T-helper 17 cell (primary cell): ENCODE measurements at regions not wholly inside any gene's neighbourhood (a gene's known extent, or its start where the extent isn't known, plus 50 kb on each side); places are given as distances from the start of the nearest gene placed in this dataset.
"Not testable (repeated sequence)": the region's sequence is repeated elsewhere in the genome, so short reads cannot be mapped to it uniquely, and the experiment has no call there.

Experiments
- ATAC-seq: fragments of 150-1000 bp; cut with Tn5 transposase; 2 replicates; pipeline ENCODE4 v1.10.0; 2021; ENCODE audit warnings: mild to moderate bottlenecking, moderate library complexity
- DNase-seq, 3 donors: peaks; one replicate each; pipeline versions ENCODE4 v3.0.0 to v3.0.0-alpha.2; 2020 to 2021
- H3K9me3 ChIP-seq: one replicate; pipeline ENCODE4 v1.7.0; 2013; ENCODE audit warnings: low read length, mild to moderate bottlenecking; ENCODE audit not compliant: control insufficient read depth, poor library complexity, severe bottlenecking
- H3K27ac Mint-ChIP-seq: one replicate; pipeline ENCODE4 v1.8.0; 2022; ENCODE audit warnings: mild to moderate bottlenecking, moderate library complexity, mixed read lengths
- H3K27me3 Mint-ChIP-seq: one replicate; pipeline ENCODE4 v1.8.0; 2022; ENCODE audit warnings: mixed read lengths
- H3K36me3 Mint-ChIP-seq: one replicate; pipeline ENCODE4 v1.8.0; 2022; ENCODE audit warnings: low read depth, mixed read lengths
- H3K4me1 Mint-ChIP-seq: one replicate; pipeline ENCODE4 v1.8.0; 2022; ENCODE audit warnings: mild to moderate bottlenecking, mixed read lengths
- H3K4me3 Mint-ChIP-seq: one replicate; pipeline ENCODE4 v1.8.0; 2022; ENCODE audit warnings: mild to moderate bottlenecking, moderate library complexity, mixed read lengths

DNA sequence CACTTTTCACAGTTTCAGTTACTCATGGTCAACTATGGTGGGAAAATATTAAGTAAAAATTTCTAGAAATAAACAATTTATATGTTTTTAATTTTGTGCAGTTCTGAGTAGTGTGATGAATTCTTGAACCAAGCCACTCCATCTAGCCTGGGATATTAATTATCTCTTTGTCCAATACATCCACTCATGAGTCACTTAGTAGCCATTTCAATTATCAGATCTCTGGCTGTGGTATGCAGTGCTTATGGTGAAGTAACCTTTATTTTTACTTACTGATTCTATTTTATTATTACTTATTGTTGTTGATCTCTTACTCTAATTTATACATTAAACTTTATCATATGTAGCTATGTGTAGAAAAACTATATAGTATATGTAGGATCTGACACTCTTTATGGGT, 128.9 kb upstream of the KLHL1 start:
- Mint-ChIP-seq H3K4me3 (no peak overlapping the region), H3K36me3 (no peaks in the 10 kb centered on the region), H3K27me3 (no peaks in the 10 kb centered on the region), H3K4me1 (no peaks in the 10 kb centered on the region), H3K27ac (no peak overlapping the region)
- no peak for DNase-seq
- no peaks in the 10 kb centered on the region for H3K9me3 ChIP-seq
- no peak for ATAC-seq

DNA sequence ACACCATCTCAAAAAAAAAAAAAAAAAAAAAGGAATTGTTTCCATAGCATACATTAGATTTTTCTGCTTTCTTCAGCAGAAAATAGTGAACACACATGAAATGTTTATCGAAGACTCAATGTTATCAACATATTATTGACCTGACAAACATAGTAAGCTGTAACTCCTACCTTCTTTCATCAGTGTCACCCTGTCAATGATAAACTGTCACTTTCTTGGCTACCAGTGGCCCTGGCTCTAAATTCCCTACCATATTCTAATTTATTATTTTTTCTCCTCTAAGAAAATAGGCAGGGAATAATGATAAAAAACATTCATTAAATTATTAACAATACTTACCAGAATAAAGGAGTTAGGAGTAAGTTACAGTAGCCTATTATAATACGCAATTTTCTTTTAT, 127.3 kb upstream of the KLHL1 start:
- Mint-ChIP-seq H3K27me3 (no peaks in the 10 kb centered on the region), H3K4me3 (no peak overlapping the region), H3K4me1 (no peaks in the 10 kb centered on the region), H3K27ac (no peak overlapping the region), H3K36me3 (no peaks in the 10 kb centered on the region)
- ATAC-seq (no peak), DNase-seq (no peak)
- no peaks in the 10 kb centered on the region for H3K9me3 ChIP-seq

DNA sequence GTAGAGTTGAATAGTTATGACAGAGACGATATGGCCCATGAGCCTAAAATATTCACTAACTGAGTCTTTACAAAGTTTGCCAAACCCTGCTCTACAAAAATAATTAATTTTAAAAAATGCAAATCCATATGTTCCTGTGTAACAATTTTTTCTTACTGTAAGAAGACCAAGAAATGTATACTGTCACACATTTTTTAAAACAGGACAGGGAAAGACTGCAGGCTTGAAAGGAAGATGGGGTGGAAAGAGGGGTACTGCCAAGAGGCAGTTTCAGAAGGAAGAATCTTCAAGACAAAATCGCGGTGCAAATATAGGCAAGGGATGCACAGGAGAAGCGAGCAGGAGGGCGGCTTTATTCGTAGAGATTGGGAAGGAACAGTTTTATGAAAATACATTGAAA, 115.7 kb upstream of the KLHL1 start:
- DNase-seq, result no peak
- H3K36me3 Mint-ChIP-seq, result no peaks in the 10 kb centered on the region
- H3K4me3 Mint-ChIP-seq, result no peak overlapping the region

DNA sequence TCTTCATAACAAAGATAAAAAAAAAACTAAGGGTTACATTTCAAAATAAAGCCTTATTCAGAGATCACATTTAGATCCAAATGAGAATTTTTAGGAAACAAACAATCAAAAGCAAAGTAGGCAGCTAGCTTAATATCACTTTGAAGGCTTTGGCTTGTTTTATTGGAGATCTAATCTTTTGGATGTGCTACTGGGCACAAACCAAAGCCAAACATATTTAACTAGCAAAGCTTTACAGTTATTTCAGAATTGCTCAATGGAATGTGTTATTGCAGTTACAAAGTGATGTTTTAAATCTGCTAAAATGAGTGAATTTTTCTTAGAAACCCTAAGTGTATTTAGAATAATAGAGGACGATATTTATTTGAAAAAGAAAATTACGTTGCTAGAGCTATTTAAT, 114.7 kb upstream of the KLHL1 start:
- no peaks in the 10 kb centered on the region for H3K9me3 ChIP-seq
- Mint-ChIP-seq H3K27ac (no peak overlapping the region), H3K4me3 (no peak overlapping the region), H3K27me3 (no peaks in the 10 kb centered on the region), H3K36me3 (no peaks in the 10 kb centered on the region), H3K4me1 (no peaks in the 10 kb centered on the region)
- ATAC-seq, result no peak
- DNase-seq, result no peak

More for the DNA sequence above, 115.7 kb upstream of the KLHL1 start:
- Mint-ChIP-seq H3K4me1 (no peaks in the 10 kb centered on the region), H3K27me3 (no peaks in the 10 kb centered on the region), H3K27ac (no peak overlapping the region)
- ATAC-seq, result no peak
- no peaks in the 10 kb centered on the region for H3K9me3 ChIP-seq

DNA sequence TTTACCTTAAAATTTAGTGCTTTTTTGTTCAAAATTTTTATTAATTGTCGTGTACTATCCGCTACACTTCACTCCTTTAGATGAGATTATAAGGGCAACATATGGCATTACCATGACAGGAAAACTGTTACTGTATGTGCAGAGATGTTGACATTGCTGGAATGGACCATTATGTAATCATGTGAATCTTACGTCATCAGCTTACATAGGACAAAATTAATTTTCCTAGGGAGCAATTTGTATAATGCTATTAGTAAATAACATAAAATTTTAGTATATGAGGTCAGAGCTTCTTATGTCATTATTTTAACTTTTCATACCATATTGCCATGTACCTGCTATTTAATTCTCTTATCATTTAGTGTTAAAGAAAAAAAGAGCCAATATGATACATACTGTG, 110.4 kb upstream of the KLHL1 start:
- H3K27ac Mint-ChIP-seq, result no peak overlapping the region
- H3K27me3 Mint-ChIP-seq, result no peaks in the 10 kb centered on the region
- no peaks in the 10 kb centered on the region for H3K36me3 Mint-ChIP-seq
- no peaks in the 10 kb centered on the region for H3K9me3 ChIP-seq
- DNase-seq, result no peak
- H3K4me1 Mint-ChIP-seq, result no peaks in the 10 kb centered on the region
- no peak for ATAC-seq
- H3K4me3 Mint-ChIP-seq, result no peak overlapping the region

DNA sequence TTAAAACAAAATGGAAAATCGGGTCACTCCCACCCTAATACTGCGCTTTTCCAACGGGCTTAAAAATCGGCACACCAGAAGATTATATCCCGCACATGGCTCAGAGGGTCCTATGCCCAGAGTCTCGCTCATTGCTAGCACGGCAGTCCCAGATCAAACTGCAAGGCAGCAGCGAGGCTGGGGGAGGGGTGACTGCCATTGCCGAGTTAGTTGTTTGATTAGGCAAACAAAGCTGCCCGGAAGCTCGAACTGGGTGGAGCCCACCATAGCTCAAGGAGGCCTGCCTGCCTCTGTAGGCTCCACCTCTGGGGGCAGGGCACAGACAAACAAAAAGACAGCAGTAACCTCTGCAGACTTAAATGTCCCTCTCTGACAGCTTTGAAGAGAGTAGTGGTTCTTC, 100.7 kb upstream of the KLHL1 start:
- H3K36me3 Mint-ChIP-seq, DNase-seq, H3K4me3 Mint-ChIP-seq, H3K27me3 Mint-ChIP-seq, ATAC-seq, H3K9me3 ChIP-seq, H3K27ac Mint-ChIP-seq, H3K4me1 Mint-ChIP-seq: not testable (repeated sequence)

DNA sequence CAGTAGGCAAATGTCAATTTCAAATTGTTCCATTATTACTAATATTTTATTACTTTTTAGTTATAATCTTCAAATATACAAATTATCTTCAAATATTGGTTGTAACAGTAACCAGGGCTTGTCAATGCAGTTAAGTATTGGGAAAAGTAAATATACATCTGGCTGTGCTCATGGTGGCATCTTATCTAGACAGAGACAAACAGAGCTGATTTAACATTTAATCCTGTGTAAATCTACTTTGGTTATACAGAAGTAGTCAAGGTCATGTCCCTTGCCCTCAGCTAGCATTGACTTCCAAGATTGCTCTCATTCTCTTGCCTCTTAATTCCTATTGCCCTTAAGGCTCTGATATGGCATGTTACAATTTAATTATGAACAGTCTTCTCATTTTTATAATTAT, 98.4 kb upstream of the KLHL1 start:
- H3K4me3 Mint-ChIP-seq, result no peak overlapping the region
- H3K27me3 Mint-ChIP-seq, result no peaks in the 10 kb centered on the region
- DNase-seq, result no peak
- no peaks in the 10 kb centered on the region for H3K9me3 ChIP-seq
- no peaks in the 10 kb centered on the region for H3K4me1 Mint-ChIP-seq
- no peaks in the 10 kb centered on the region for H3K36me3 Mint-ChIP-seq
- H3K27ac Mint-ChIP-seq, result no peak overlapping the region
- no peak for ATAC-seq

DNA sequence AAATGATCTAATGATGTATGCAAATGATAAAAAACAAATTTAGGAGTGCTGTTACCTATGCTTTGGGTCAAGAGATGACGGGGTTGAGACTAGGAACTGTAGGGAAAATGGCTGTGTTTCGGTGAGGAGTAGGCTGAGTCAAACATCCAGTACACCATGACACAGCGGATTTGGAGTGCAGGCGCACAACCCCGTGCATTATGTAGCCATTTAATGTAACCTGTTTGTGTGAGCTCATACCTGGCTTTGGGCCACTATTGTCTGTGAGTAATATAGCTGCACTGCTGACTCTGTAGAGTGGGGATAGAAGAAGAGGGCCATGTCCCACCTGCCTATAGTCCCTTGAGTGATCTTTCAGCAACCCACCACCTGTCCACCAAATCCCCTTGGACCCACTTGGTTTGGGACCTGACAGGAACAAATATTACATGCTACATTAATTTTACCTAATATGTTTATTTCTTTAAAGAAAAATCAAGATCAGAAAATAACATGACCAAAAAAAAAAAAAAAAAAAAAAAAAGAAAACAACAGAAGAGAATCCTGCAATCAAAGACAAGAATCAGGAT, 95.5 kb upstream of the KLHL1 start:
- no peaks in the 10 kb centered on the region for H3K36me3 Mint-ChIP-seq
- H3K4me3 Mint-ChIP-seq, result no peak overlapping the region
- DNase-seq (no peak), ATAC-seq (no peak)
- no peaks in the 10 kb centered on the region for H3K9me3 ChIP-seq
- no peak overlapping the region for H3K27ac Mint-ChIP-seq
- H3K27me3 Mint-ChIP-seq, result no peaks in the 10 kb centered on the region
- no peaks in the 10 kb centered on the region for H3K4me1 Mint-ChIP-seq

DNA sequence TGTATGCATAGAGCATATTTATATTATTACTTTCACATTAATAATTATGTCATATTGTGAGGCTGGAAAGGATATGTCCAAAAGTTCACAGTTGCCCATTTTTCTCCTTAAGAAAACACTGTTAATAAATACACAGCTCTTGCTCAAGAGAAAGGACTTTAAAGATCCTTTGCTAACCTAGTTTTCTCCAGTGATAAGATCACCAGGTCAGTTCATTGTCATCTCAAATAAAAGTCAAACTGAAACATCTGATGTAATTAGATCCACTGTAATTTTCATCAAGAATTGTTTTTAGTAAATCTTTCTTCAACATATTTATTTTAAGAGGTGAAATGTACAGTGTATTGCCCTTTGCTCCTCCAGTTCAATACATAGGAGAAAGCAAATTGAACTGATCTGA, 82.8 kb upstream of the KLHL1 start:
- H3K27ac Mint-ChIP-seq, result no peak overlapping the region
- no peaks in the 10 kb centered on the region for H3K27me3 Mint-ChIP-seq
- no peak overlapping the region for H3K4me3 Mint-ChIP-seq
- no peak for DNase-seq
- no peaks in the 10 kb centered on the region for H3K36me3 Mint-ChIP-seq
- no peaks in the 10 kb centered on the region for H3K9me3 ChIP-seq
- no peak for ATAC-seq
- H3K4me1 Mint-ChIP-seq, result no peaks in the 10 kb centered on the region

DNA sequence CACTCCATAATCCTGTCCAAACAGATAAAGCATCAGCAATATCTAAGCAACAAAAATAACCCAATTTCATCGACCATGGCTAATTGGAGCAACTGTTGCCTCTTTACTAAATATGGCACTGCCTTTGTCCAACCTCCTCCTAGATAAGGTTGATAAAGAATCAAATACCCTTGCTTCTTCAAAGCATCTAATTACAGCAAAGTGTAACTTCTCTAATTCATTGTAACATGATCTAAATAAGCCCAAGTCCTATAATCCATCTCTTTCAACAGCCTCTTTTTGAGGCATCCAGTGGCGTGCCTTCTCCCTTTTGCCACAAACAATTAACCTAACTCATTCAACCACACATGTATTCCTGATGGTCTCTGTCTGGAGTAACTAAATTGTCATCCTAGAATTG, 81.7 kb upstream of the KLHL1 start:
- no peak overlapping the region for H3K27ac Mint-ChIP-seq
- H3K36me3 Mint-ChIP-seq, result no peaks in the 10 kb centered on the region
- DNase-seq (no peak), ATAC-seq (no peak)
- H3K4me3 Mint-ChIP-seq, result no peak overlapping the region
- no peaks in the 10 kb centered on the region for H3K9me3 ChIP-seq
- H3K27me3 Mint-ChIP-seq, result no peaks in the 10 kb centered on the region
- H3K4me1 Mint-ChIP-seq, result no peaks in the 10 kb centered on the region

DNA sequence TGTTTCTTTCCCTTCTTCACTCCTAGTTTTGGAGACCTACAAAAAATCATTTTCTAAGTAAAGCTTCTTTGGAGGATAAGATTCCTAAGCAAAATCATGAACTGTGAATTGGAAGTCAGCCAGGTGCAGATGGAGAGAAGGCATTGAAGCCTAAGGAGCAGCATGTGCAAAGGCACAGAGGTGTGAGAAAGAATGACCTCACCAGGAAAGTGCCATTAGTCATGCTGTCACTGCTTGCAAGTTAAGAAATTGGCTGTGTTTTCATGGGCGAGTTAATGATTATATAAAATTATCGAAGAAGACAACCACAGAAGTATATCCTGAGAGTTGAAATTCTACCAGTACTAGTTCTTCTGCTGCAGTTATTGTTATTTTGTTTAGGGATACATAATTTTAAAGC, 80.3 kb upstream of the KLHL1 start:
- ATAC-seq, result no peak
- H3K4me3 Mint-ChIP-seq, result no peak overlapping the region

DNA sequence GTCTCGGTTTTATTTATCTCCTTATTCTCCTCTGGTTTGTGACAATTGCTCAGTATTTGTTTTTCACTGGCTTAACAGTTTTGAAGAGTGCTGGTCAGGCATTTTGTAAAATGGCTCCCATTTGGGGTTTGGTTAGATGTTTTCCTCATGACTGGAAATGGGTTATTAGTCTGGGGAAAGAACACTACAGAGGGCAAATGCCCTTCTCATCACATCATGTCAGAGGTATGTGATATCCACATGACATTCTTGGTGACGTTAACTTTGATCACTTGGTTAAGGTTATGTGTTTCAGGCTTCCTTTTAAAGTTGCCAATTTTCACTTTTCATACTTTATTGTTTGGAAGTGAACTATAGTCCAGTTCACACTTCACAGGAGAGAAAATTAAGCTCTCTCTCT, 74.8 kb upstream of the KLHL1 start:
- ATAC-seq (no peak), DNase-seq (no peak)
- H3K27ac Mint-ChIP-seq, result no peak overlapping the region
- H3K27me3 Mint-ChIP-seq, result no peaks in the 10 kb centered on the region
- no peaks in the 10 kb centered on the region for H3K36me3 Mint-ChIP-seq
- no peak overlapping the region for H3K4me3 Mint-ChIP-seq
- H3K9me3 ChIP-seq, result no peaks in the 10 kb centered on the region
- no peaks in the 10 kb centered on the region for H3K4me1 Mint-ChIP-seq

More for the DNA sequence above, 80.3 kb upstream of the KLHL1 start:
- Mint-ChIP-seq H3K27ac (no peak overlapping the region), H3K4me1 (no peaks in the 10 kb centered on the region), H3K27me3 (no peaks in the 10 kb centered on the region), H3K36me3 (no peaks in the 10 kb centered on the region)
- DNase-seq, result no peak
- no peaks in the 10 kb centered on the region for H3K9me3 ChIP-seq
